PC-3 (cell line): ENCODE measurements at regions not wholly inside any gene's neighbourhood (a gene's known extent, or its start where the extent isn't known, plus 50 kb on each side); places are given as distances from the start of the nearest gene placed in this dataset.

Experiments
- ATAC-seq: fragments of 200-7000 bp; cut with Tn5 transposase; 2 replicates; pipeline ENCODE4 v1.9.1; 2020; ENCODE audit warnings: mild to moderate bottlenecking, moderate library complexity
- BruUV-seq: library from RNA; stranded (reverse); fragments of 400-500 nt; replicated peaks from 2 replicates; lab custom pipeline; 2021; lab: Mats Ljungman, UMichigan
- CTCF ChIA-PET: fragments of 300-600 bp; sonication (Branson Sonifier 250); formaldehyde crosslinking; loops from one replicate; lab custom pipeline; 2022; ENCODE audit warnings: antibody characterized with exemption; lab: Charles Lee
- POLR2A ChIA-PET: fragments of 300-600 bp; sonication (Branson Sonifier 250); formaldehyde crosslinking; loops from one replicate; lab custom pipeline; 2022; ENCODE audit warnings: antibody characterized with exemption; ENCODE audit not compliant: unreplicated experiment; lab: Charles Lee
- DNase-seq: peaks from one replicate; pipeline ENCODE4 v3.0.0-alpha.2; 2015
- H2AFZ ChIP-seq: fragments of 300-600 bp; sonication (generic); 2 replicates; pipeline ENCODE4 v1.6.0; 2016; ENCODE audit warnings: antibody characterized with exemption, low read length
- H3F3A ChIP-seq: fragments of 300-600 bp; sonication (generic); one replicate; pipeline ENCODE4 v1.6.0; 2017; ENCODE audit warnings: antibody characterized with exemption, low read length, control low read depth, mild to moderate bottlenecking; ENCODE audit not compliant: unreplicated experiment
- H3K27ac ChIP-seq: fragments of 300-600 bp; sonication (generic); 2 replicates; pipeline ENCODE4 v1.5.1; 2016; ENCODE audit warnings: mild to moderate bottlenecking, low read length
- H3K27me3 ChIP-seq: fragments of 300-600 bp; sonication (generic); 2 replicates; pipeline ENCODE4 v1.6.1; 2016; ENCODE audit warnings: low read length, mixed read lengths
- H3K36me3 ChIP-seq: fragments of 300-600 bp; sonication (generic); 2 replicates; pipeline ENCODE4 v1.6.1; 2016; ENCODE audit warnings: low read depth, mixed run types, low read length, mixed read lengths
- H3K4me1 ChIP-seq: fragments of 300-600 bp; sonication (generic); 2 replicates; pipeline ENCODE4 v1.5.1; 2016; ENCODE audit warnings: low read length; ENCODE audit not compliant: insufficient read depth
- H3K4me2 ChIP-seq: fragments of 300-600 bp; sonication (generic); 2 replicates; pipeline ENCODE4 v1.6.0; 2016; ENCODE audit warnings: low read length
- H3K4me3 ChIP-seq: fragments of 300-600 bp; sonication (generic); 2 replicates; pipeline ENCODE4 v1.5.1; 2016; ENCODE audit warnings: mild to moderate bottlenecking, low read length, mixed read lengths
- H3K79me2 ChIP-seq: fragments of 300-600 bp; sonication (generic); 2 replicates; pipeline ENCODE4 v1.6.1; 2017; ENCODE audit warnings: low read length, mixed read lengths
- H3K9ac ChIP-seq: fragments of 300-600 bp; sonication (generic); 2 replicates; pipeline ENCODE4 v1.6.0; 2016; ENCODE audit warnings: mild to moderate bottlenecking, low read length
- H3K9me2 ChIP-seq: fragments of 300-600 bp; sonication (generic); replicated peaks from 2 replicates; pipeline ENCODE4 v1.6.1; 2016; ENCODE audit warnings: mixed run types, low read length, mixed read lengths
- H3K9me3 ChIP-seq: fragments of 300-600 bp; sonication (generic); 2 replicates; pipeline ENCODE4 v1.6.1; 2016; ENCODE audit warnings: low read length, mixed read lengths
- H4K20me1 ChIP-seq: fragments of 300-600 bp; sonication (generic); 2 replicates; pipeline ENCODE4 v1.6.1; 2016; ENCODE audit warnings: low read length, mixed read lengths
- EZH2 ChIP-seq: fragments of 300-600 bp; sonication (generic); IDR thresholded peaks from one replicate; pipeline ENCODE4 v1.6.1; 2017; ENCODE audit warnings: antibody characterized with exemption, mild to moderate bottlenecking, low read length; ENCODE audit not compliant: unreplicated experiment
- EZH2phosphoT487 ChIP-seq: fragments of 300-600 bp; sonication (generic); IDR thresholded peaks from 2 replicates; pipeline ENCODE4 v1.6.1; 2018; ENCODE audit warnings: mild to moderate bottlenecking, antibody characterized with exemption, low read length, borderline replicate concordance
- intact Hi-C: fragments of 100-400 bp; cut with micrococcal nuclease; formaldehyde crosslinking; loops from 2 replicates; pipeline ENCODE4 v1.9.0; 2023
- TF ChIP-seq, protein P1 (sequence below): fragments of 300-600 bp; sonication (generic); conservative IDR thresholded peaks from 2 replicates; pipeline ENCODE4 v1.5.1; 2017; ENCODE audit warnings: antibody characterized with exemption, low read depth, mild to moderate bottlenecking, low read length

DNA sequence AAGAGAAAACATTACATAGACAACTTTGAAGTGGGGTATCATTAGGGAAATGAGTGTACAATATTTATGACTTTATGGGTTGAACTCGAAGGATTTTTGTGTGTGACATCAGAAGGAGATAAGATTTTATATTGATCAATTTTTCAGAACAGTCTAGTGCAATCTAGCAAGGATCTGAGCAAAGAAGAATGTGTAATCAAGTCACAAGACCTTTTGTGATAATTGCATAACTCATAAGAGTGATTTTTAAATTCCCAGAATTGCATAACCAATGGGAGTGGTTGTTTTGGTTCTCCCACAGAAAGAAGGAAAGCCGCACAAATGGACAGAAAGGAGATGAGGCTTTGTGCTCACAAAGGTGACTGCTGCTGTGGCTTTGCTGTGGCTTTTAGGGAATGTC lies 441.8 kb upstream of the FLRT2 start:
- Histone ChIP-seq H3K36me3 (no peaks in the 10 kb centered on the region), H2AFZ (no peak overlapping the region), H3K9me2 (no peaks in the 10 kb centered on the region), H3F3A (no peaks in the 10 kb centered on the region), H4K20me1 (no peaks in the 10 kb centered on the region), H3K4me1 (no peaks in the 10 kb centered on the region), H3K9me3 (0 out of 2 replicates have a peak, but pooled peaks cover 9% of the 10 kb centered on the region), H3K4me2 (no peak overlapping the region), H3K27me3 (no peaks in the 10 kb centered on the region), H3K4me3 (no peak overlapping the region), H3K27ac (no peak overlapping the region), H3K79me2 (no peaks in the 10 kb centered on the region), H3K9ac (no peak overlapping the region)
- ChIA-PET POLR2A (no interaction called here), CTCF (no interaction called here)
- DNase-seq (peak; percentile 13), ATAC-seq (no peak)
- no peak for TF ChIP-seq EZH2
- intact Hi-C loops: no loop called here
- no TSS peak for BruUV-seq

DNA sequence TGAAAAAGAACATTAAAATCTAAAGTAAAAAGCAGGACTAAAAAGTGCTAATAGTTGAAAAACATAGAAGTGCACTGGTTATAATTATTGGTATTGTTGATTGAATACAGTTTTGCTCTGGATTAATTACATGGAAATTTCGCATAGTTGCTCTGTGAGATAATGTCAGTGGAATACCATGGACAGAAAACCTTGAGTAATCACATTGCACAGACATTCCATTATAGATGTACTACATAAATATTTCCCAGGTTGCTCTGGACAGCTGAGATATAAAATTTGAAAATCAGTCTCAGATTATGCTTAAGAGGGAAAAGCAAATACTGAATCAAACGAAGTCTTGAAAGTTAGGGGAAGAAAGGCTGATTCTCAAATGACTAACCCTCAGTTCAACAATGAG lies 439.3 kb upstream of the FLRT2 start:
- ChIA-PET CTCF (no interaction called here), POLR2A (no interaction called here)
- no peak for TF ChIP-seq EZH2phosphoT487
- no peak for TF ChIP-seq EZH2
- TF ChIP-seq, protein P1, sequence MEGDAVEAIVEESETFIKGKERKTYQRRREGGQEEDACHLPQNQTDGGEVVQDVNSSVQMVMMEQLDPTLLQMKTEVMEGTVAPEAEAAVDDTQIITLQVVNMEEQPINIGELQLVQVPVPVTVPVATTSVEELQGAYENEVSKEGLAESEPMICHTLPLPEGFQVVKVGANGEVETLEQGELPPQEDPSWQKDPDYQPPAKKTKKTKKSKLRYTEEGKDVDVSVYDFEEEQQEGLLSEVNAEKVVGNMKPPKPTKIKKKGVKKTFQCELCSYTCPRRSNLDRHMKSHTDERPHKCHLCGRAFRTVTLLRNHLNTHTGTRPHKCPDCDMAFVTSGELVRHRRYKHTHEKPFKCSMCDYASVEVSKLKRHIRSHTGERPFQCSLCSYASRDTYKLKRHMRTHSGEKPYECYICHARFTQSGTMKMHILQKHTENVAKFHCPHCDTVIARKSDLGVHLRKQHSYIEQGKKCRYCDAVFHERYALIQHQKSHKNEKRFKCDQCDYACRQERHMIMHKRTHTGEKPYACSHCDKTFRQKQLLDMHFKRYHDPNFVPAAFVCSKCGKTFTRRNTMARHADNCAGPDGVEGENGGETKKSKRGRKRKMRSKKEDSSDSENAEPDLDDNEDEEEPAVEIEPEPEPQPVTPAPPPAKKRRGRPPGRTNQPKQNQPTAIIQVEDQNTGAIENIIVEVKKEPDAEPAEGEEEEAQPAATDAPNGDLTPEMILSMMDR: no peak
- ATAC-seq (no peak), DNase-seq (no peak)
- H3K4me1 ChIP-seq: no peaks in the 10 kb centered on the region
- 0 out of 2 replicates have a peak, but pooled peaks cover 9% of the 10 kb centered on the region for H3K9me3 ChIP-seq
- H3K9ac ChIP-seq: no peak overlapping the region
- H3K36me3 ChIP-seq: no peaks in the 10 kb centered on the region
- no TSS peak for BruUV-seq
- H3K79me2 ChIP-seq: no peaks in the 10 kb centered on the region
- H3F3A ChIP-seq: no peaks in the 10 kb centered on the region
- H3K27me3 ChIP-seq: no peaks in the 10 kb centered on the region
- intact Hi-C loops: no loop called here
- H3K4me3 ChIP-seq: no peak overlapping the region
- no peaks in the 10 kb centered on the region for H3K9me2 ChIP-seq
- no peak overlapping the region for H3K27ac ChIP-seq
- H2AFZ ChIP-seq: no peak overlapping the region
- no peak overlapping the region for H3K4me2 ChIP-seq
- no peaks in the 10 kb centered on the region for H4K20me1 ChIP-seq

DNA sequence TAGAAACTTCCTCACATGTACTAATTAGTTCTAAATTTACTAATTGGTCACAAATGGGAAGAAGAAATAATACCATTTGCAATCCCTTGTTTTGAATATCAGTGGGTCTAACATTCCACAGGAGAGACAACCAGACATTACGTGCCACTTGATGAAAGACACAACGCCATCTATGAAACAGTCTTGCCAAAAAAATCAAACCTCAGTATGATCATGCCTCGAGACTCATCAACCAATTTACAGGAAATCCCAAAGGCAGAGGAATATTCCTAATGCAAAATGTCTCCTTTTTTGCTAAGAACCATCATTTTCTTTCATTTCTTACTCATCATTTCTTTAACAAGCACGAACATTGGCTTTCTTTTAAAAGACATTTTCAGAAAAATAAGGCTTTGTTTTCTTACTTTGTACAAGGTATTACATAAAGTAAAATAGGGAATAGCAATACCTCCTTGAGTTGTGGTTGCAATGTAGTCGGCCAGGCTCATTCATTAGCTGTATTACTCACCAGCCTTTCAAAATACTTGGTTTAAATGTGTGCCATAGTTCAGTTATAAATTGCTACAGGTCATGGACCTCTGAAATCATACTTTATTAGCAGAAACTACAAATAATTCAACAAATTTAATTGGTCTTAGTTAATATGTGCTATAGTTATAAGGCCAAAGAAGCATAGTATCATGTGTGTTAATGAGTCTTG lies 436.2 kb upstream of the FLRT2 start:
- no peak overlapping the region for H3K27ac ChIP-seq
- no peaks in the 10 kb centered on the region for H3K79me2 ChIP-seq
- no peaks in the 10 kb centered on the region for H3F3A ChIP-seq
- CTCF ChIA-PET: no interaction called here
- TF ChIP-seq EZH2 (no peak), EZH2phosphoT487 (no peak)
- TF ChIP-seq, protein P1: no peak
- ATAC-seq: no peak
- H3K27me3 ChIP-seq: no peaks in the 10 kb centered on the region
- POLR2A ChIA-PET: no interaction called here
- no peak for DNase-seq
- 0 out of 2 replicates have a peak, but pooled peaks cover 9% of the 10 kb centered on the region for H3K9me3 ChIP-seq
- no peak overlapping the region for H3K4me3 ChIP-seq
- H3K9ac ChIP-seq: no peak overlapping the region
- intact Hi-C loops: no loop called here
- H3K4me1 ChIP-seq: no peaks in the 10 kb centered on the region
- H3K36me3 ChIP-seq: no peaks in the 10 kb centered on the region
- H4K20me1 ChIP-seq: no peaks in the 10 kb centered on the region
- no peak overlapping the region for H3K4me2 ChIP-seq
- H2AFZ ChIP-seq: no peak overlapping the region
- BruUV-seq: no TSS peak
- no peaks in the 10 kb centered on the region for H3K9me2 ChIP-seq
